Gastroesophageal sphincter (tissue), 3 donors: ENCODE measurements at regions not wholly inside any gene's neighbourhood (a gene's known extent, or its start where the extent isn't known, plus 50 kb on each side); places are given as distances from the start of the nearest gene placed in this dataset.

Source experiments
- POLR2AphosphoS5 ChIP-seq: sonication (generic); formaldehyde crosslinking; IDR thresholded peaks from one replicate; pipeline ENCODE4 v1.6.1; 2017; ENCODE audit warnings: antibody characterized with exemption
- TF ChIP-seq, protein P1 (sequence below), 4 experiments: fragments of 200-600 bp in 2 of 4; fragments of 450-650 bp in 2 of 4; sonication (generic) in 1 of 4; IDR thresholded peaks; one replicate each; pipeline ENCODE4 v1.5.1; 2017 to 2019; ENCODE audit warnings: antibody characterized with exemption in 4 of 4, mild to moderate bottlenecking in 2 of 4, moderate library complexity in 2 of 4

DNA sequence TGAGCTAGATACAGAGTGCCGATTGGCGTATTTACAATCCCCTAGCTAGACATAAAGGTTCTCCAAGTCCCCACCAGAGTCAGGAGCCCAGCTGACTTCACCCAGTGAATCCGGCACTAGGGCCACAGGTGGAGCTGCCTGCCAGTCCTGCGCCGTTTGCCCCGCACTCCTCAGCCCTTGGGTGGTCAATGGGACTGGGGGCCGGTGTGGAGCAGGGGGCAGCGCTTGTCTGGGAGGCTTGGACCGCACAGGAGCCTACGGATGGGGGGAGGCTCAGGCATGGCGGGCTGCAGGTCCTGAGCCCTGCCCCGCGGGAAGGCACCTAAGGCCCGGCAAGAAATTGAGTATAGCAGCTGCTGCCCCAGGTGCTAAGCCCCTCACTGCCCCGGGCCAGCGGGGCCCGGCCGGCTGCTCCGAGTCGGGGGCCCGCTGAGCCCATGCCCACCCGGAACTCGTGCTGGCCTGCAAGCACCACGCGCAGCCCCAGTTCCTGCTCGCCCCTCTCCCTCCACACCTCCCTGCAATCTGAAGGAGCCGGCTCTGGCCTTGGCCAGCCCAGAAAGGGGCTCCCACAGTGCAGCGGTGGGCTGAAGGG is 1113.8 kb upstream of the LRRTM3 start:
- TF ChIP-seq, protein P1, sequence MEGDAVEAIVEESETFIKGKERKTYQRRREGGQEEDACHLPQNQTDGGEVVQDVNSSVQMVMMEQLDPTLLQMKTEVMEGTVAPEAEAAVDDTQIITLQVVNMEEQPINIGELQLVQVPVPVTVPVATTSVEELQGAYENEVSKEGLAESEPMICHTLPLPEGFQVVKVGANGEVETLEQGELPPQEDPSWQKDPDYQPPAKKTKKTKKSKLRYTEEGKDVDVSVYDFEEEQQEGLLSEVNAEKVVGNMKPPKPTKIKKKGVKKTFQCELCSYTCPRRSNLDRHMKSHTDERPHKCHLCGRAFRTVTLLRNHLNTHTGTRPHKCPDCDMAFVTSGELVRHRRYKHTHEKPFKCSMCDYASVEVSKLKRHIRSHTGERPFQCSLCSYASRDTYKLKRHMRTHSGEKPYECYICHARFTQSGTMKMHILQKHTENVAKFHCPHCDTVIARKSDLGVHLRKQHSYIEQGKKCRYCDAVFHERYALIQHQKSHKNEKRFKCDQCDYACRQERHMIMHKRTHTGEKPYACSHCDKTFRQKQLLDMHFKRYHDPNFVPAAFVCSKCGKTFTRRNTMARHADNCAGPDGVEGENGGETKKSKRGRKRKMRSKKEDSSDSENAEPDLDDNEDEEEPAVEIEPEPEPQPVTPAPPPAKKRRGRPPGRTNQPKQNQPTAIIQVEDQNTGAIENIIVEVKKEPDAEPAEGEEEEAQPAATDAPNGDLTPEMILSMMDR (IDR thresholded peaks at IDR 0.05), result no peak
- no peak for TF ChIP-seq POLR2AphosphoS5
